ENCODE measurements at regions not wholly inside any gene's neighbourhood (a gene's known extent, or its start where the extent isn't known, plus 50 kb on each side); places are given as distances from the start of the nearest gene placed in this dataset.

GRCh38 chr4:181647396-181648147 lies 595.6 kb upstream of the TENM3 start:
- no peak for DNase-seq

GRCh38 chr4:181650033-181650825 lies 593.0 kb upstream of the TENM3 start:
- no peak for DNase-seq

GRCh38 chr4:181656748-181657147 lies 586.5 kb upstream of the TENM3 start:
- DNase-seq: no peak

GRCh38 chr4:181659202-181659601 lies 584.0 kb upstream of the TENM3 start:
- DNase-seq: no peak

- no peak for DNase-seq
Observed at GRCh38 chr4:181659876-181660275, 583.3 kb upstream of the TENM3 start.

GRCh38 chr4:181661090-181661489 lies 582.1 kb upstream of the TENM3 start:
- no peak for DNase-seq

GRCh38 chr4:181661923-181662322 lies 581.3 kb upstream of the TENM3 start:
- DNase-seq: no peak

- DNase-seq: no peak
Observed at GRCh38 chr4:181662383-181662782, 580.8 kb upstream of the TENM3 start.

- DNase-seq: no peak
Observed at GRCh38 chr4:181670506-181670905, 572.7 kb upstream of the TENM3 start.

GRCh38 chr4:181671672-181672071 lies 571.5 kb upstream of the TENM3 start:
- DNase-seq: no peak

- no peak for DNase-seq
Observed at GRCh38 chr4:181672751-181673150, 570.5 kb upstream of the TENM3 start.

GRCh38 chr4:181674315-181674875 lies 568.8 kb upstream of the TENM3 start:
- no peak for DNase-seq

- DNase-seq: no peak
Observed at GRCh38 chr4:181676546-181676945, 566.7 kb upstream of the TENM3 start.

GRCh38 chr4:181677201-181677600 lies 566.0 kb upstream of the TENM3 start:
- no peak for DNase-seq

GRCh38 chr4:181677621-181678020 lies 565.6 kb upstream of the TENM3 start:
- DNase-seq: no peak

- DNase-seq: no peak
Observed at GRCh38 chr4:181679754-181680153, 563.4 kb upstream of the TENM3 start.

- no peak for DNase-seq
Observed at GRCh38 chr4:181682367-181683047, 560.7 kb upstream of the TENM3 start.

GRCh38 chr4:181684310-181684709 lies 558.9 kb upstream of the TENM3 start:
- DNase-seq: no peak

- no peak for DNase-seq
Observed at GRCh38 chr4:181685461-181685860, 557.7 kb upstream of the TENM3 start.

- no peak for DNase-seq
Observed at GRCh38 chr4:181685911-181686310, 557.3 kb upstream of the TENM3 start.

GRCh38 chr4:181687116-181687515 lies 556.1 kb upstream of the TENM3 start:
- no peak for DNase-seq

GRCh38 chr4:181688432-181688831 lies 554.8 kb upstream of the TENM3 start:
- no peak for DNase-seq

GRCh38 chr4:181688872-181689271 lies 554.3 kb upstream of the TENM3 start:
- DNase-seq: no peak
